TTC549 (cell line): ENCODE measurements at regions not wholly inside any gene's neighbourhood (a gene's known extent, or its start where the extent isn't known, plus 50 kb on each side); places are given as distances from the start of the nearest gene placed in this dataset.
"Not testable (repeated sequence)": the region's sequence is repeated elsewhere in the genome, so short reads cannot be mapped to it uniquely, and the experiment has no call there.

ENCODE experiments used
- FAIRE-seq: peaks from 2 replicates; lab custom pipeline; 2012; peaks lifted over from hg19 to GRCh38; lab: Jason Lieb, UNC

GRCh38 chr16:5837007-5837670, 739.5 kb upstream of the EEF2KMT start:
- no peak for FAIRE-seq

- FAIRE-seq = no peak
Observed at GRCh38 chr16:5835876-5836275, 738.3 kb upstream of the EEF2KMT start.

- no peak for FAIRE-seq
Observed at GRCh38 chr16:5826332-5826731, 728.7 kb upstream of the EEF2KMT start.

GRCh38 chr16:5820472-5820871, 722.9 kb upstream of the EEF2KMT start:
- no peak for FAIRE-seq

- no peak for FAIRE-seq
Observed at GRCh38 chr16:5815570-5816237, 718.1 kb upstream of the EEF2KMT start.

GRCh38 chr16:5801396-5801795, 703.8 kb upstream of the EEF2KMT start:
- no peak for FAIRE-seq

GRCh38 chr16:5793556-5793955, 696.0 kb upstream of the EEF2KMT start:
- FAIRE-seq = no peak

- FAIRE-seq = no peak
Observed at GRCh38 chr16:5791011-5791657, 693.5 kb upstream of the EEF2KMT start.

- FAIRE-seq = no peak
Observed at GRCh38 chr16:5790512-5790911, 692.9 kb upstream of the EEF2KMT start.

- no peak for FAIRE-seq
Observed at GRCh38 chr16:5789033-5789432, 691.4 kb upstream of the EEF2KMT start.

- FAIRE-seq = no peak
Observed at GRCh38 chr16:5781436-5781835, 683.8 kb upstream of the EEF2KMT start.

GRCh38 chr16:5776876-5777275, 679.3 kb upstream of the EEF2KMT start:
- FAIRE-seq = no peak

GRCh38 chr16:5775916-5776315, 678.3 kb upstream of the EEF2KMT start:
- FAIRE-seq = no peak

- FAIRE-seq = no peak
Observed at GRCh38 chr16:5770118-5770517, 672.5 kb upstream of the EEF2KMT start.

GRCh38 chr16:5769513-5769912, 671.9 kb upstream of the EEF2KMT start:
- FAIRE-seq = no peak

- FAIRE-seq = no peak
Observed at GRCh38 chr16:5768445-5768844, 670.9 kb upstream of the EEF2KMT start.

GRCh38 chr16:5763176-5763575, 665.6 kb upstream of the EEF2KMT start:
- no peak for FAIRE-seq

- no peak for FAIRE-seq
Observed at GRCh38 chr16:5762362-5762761, 664.8 kb upstream of the EEF2KMT start.

GRCh38 chr16:5761592-5761991, 664.0 kb upstream of the EEF2KMT start:
- no peak for FAIRE-seq

- FAIRE-seq = no peak
Observed at GRCh38 chr16:5758281-5758680, 660.7 kb upstream of the EEF2KMT start.

- no peak for FAIRE-seq
Observed at GRCh38 chr16:5756969-5757368, 659.4 kb upstream of the EEF2KMT start.

- no peak for FAIRE-seq
Observed at GRCh38 chr16:5753381-5753780, 655.8 kb upstream of the EEF2KMT start.

GRCh38 chr16:5751216-5751615, 653.6 kb upstream of the EEF2KMT start:
- no peak for FAIRE-seq

- not testable (repeated sequence) for FAIRE-seq
Observed at GRCh38 chr16:5750439-5750838, 652.8 kb upstream of the EEF2KMT start.
